GM21367 (cell line): ENCODE measurements at regions not wholly inside any gene's neighbourhood (a gene's known extent, or its start where the extent isn't known, plus 50 kb on each side); places are given as distances from the start of the nearest gene placed in this dataset.

ENCODE experiments used
- ATAC-seq: cut with Tn5 transposase; IDR thresholded peaks from one replicate; pipeline ENCODE4 v1.9.1; 2021; ENCODE audit not compliant: unreplicated experiment

DNA sequence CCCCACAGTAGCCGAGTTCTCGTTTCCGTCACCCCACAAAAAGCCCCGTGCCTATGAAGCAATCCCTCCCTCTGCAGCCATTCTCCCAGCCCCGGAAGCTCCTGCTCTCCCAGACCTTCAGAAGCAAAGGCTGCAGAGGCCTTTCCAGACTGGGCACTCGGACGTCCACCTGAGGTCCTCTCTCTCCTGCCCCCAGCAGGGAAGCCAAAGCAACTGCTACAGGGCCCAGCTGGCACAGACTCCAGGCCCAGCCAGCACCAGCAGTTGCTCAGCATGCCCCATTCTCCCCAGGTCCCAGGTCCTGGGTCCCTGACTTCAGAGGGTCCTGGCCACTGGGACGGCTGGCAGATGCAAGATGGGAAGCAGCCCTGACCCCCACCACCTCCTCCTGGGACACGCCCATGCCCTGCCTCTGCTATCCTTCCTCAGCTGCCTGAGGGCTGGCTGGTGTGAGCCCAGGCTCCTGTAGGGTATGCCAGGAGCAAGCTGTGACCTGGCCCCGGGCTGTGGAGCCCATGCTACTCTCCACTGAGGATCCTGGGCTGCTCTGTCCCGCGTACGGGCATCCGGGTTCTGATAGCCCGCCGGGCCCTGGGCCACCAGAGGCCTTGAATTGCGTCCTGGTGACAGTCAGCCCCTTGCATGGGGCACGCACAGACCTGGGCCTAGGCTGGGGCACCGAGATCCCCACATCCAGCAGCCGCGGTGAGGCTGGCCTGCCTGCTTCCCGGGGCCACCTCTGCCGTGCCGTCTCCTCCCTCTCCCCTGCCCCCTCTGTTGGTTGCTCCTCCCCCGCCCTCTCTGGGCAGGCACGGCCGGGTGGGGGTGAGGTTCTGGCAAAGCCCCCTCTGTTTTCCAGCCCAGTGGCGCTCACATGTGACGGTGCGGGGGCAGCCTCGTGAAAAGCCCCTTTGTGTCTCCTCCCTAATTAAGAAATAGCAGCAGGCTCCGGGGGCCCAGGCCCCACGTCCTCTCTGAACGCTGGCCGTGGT, 1310.3 kb downstream of the BRD1 start:
- no peak for ATAC-seq

- ATAC-seq = no peak
Observed at GRCh38 chr22:48516571-48516970, 1311.1 kb downstream of the BRD1 start.

DNA sequence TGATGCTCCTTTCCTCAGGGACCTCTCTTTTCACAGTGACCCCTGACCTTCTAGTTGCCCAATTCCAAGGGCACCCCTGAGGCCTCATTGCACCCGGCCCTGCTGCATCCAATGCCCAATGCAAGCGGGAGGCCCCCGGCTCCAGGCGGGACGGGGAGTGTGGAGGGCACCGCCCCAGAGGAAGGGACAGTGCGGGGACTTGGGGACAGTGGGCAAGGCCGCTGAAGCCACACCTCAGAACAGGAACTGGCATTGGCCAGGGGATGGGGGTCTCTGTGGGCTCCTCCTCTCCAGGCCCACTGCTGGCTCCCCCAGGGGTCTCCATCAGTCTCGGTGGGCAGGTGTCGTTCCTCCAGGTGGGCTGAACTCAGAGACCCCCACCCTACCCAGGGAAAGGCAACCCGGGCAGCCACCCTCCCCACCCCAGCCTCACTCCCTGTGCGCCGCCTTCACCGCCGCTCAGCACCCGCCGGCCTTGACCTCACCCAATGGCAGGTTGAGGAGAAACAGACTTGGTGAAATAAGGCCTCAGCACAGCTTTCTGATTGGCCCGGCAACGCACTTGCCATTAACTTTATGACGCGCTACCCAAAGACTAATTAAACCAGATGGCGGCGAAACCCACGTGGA, 1312.0 kb downstream of the BRD1 start:
- no peak for ATAC-seq

DNA sequence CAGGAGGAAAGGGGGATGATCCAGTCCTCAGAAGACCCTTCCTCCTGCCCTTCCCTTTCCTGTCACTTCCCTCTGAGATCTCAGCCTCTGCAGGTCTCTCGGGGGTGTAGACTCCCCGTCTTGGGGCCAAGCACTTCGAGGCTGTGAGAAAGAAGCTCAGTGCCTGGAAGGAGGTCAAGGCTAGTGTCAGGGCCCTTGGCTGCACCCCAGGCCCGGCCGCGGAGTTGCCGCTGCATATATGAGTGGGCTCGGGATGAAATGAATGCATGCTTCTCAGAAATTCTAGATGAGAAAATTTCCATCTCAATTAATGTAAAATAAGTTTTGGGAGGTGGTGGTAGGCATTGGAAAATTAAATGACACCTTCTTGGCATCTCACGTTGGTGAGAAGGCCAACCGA, 1313.7 kb downstream of the BRD1 start:
- ATAC-seq = no peak

- ATAC-seq = no peak
Observed at GRCh38 chr22:48513446-48513845, 1314.2 kb downstream of the BRD1 start.

DNA sequence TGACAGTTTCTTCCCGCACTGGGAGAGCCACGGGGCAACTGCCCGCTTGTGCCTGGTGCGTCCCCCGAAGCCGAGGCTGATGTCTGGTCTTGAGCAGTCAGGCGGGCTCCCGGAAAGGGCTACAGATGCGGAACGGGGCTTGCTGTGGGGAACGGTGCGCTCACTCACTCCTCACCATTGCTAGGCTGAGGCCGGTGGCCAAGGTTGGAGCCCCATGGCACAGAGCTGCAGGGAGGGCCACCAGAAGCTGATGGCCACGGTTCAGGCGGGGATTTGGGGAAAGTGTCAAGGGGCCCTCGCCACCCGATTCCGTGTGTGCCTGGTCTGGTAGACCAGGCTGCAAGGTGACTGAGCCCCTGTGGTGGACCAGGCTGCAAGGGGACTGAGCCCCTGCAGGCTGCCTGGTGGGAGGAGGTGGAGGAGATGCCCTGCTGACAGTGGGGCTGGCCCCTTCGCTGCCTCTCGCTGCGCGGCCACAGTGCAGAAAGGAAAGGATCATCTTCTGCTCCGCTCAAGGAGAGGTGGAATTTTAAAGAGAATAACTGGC, 1315.8 kb downstream of the BRD1 start:
- no peak for ATAC-seq

DNA sequence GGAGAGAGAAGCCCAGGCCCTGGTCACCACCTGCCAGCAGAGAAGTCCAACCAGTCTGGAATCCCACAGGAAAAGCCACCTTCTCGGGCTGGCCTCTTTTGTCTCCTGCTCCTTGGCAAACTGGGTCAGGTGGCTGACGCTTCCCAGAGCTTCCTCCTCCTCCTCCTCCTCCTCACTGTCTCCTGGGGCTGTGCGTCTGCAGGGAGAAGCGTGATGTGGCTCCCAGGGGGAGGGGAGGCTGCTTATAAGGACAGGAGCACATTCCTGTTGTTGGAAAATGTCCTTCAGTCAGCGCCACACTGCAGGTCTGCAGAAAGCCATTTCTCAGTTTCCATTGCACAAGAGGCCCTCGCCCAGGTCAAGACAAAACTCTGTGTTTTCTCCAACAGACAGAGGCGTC, 1316.5 kb downstream of the BRD1 start:
- no peak for ATAC-seq

DNA sequence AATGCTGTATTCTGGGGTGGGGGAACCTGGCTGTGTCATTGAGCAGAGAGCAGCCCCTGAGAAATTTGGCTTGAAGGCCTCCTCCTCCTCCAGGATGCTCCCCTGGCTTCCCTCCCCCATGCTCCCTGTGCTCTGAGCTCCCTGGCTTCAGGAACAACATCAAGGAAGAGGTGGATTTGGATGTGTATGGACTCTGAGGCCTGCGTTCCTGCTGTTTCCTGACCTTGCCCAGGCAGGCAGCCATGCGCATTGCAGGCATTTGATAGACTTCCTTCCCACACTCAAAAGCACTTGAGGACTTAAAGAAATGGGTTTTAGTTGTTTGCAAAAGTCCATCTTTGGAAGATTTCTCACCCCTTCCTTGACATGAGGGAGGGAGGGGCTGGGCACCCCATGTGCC, 1317.1 kb downstream of the BRD1 start:
- no peak for ATAC-seq

GRCh38 chr22:48507595-48508350, 1319.9 kb downstream of the BRD1 start:
- no peak for ATAC-seq

DNA sequence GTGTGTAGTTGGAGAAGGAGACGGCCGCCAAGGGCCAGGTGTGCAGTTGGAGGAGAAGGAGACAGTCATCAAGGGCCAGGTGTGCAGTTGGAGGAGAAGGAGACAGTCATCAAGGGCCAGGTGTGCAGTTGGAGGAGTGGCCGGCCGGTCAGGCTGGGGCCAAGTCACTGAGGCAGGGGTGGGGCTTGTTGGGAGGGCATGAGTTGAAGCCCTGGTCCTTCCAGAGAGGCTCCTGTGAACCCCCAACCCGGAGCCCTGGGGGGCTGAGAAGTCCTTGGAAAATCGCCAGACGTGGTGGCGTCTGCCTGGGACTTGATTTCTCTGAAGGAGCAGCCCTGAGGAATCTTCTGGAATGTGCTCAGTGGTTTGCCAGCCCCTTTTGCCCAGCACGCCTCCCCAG, 1320.5 kb downstream of the BRD1 start:
- no peak for ATAC-seq

- no peak for ATAC-seq
Observed at GRCh38 chr22:48506506-48507145, 1321.0 kb downstream of the BRD1 start.

- ATAC-seq = no peak
Observed at GRCh38 chr22:48505891-48506290, 1321.8 kb downstream of the BRD1 start.

GRCh38 chr22:48504519-48505140, 1323.0 kb downstream of the BRD1 start:
- no peak for ATAC-seq

GRCh38 chr22:48503876-48504275, 1323.8 kb downstream of the BRD1 start:
- no peak for ATAC-seq

DNA sequence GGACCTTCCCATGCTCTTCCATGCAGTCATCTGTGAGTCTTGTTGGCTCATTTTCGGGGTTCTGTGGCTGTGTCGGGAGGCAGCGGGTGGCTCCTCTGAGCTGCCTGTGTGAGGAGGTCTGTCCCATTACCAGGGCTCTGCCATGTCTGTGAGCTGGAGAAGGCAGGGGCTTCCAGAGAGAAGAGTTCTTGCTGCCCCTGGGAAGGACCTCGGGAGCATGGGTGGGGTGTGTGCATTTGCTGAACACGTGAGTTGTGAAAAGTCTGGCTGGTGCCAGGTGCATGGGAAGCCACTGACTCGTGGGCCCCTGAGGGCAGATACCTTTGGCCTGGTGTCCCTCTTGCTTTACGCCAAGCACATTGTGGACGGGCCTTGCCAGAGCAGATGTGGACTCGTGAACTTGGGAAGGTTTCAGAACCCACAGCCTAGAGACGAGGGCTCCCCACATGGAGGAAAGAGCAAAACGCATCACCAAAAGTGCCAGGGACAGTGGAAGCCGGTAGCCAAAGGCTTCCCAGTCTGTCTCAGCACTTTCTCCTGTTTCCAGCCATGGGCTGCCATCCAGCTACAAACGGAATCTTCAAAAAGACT, 1324.5 kb downstream of the BRD1 start:
- ATAC-seq = no peak

GRCh38 chr22:48501231-48501750, 1326.4 kb downstream of the BRD1 start:
- ATAC-seq = no peak

DNA sequence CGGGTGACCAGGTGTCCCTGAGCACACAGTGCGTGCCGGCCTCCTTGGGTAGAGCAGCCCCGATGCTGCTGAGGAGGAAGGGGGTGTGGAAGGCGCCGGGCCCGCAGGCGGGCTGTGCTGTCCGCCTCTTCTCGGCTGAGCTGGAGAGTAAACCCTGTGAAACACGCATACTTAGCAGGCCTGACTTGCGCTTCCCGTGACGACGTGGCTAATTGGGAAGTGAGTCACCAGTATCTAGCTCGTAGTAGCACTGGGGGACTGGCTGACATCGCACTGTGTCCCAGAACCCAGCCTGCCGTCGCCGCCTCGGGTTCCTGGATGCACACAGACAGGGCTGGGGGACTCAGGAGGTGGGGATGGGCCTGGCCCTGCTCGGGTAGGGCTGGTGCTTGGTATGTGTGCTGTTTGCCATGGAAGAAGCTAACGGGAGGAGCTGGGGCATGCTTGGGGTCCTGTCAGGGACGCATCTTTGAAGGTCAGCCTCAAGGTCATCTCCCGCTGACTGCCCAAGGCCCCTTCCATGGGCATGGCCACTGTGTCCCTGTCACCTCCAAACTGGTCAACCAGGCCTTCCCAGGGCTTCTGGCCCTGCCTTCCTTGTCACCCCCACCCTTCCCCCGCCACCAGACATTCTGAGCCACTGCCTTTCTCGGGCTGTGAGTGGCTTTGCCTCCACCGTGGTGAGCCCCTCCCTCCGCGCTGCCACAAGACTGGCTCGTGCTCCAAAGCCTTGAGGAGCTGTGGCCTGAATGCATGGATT, 1327.0 kb downstream of the BRD1 start:
- no peak for ATAC-seq

- ATAC-seq = no peak
Observed at GRCh38 chr22:48499456-48500425, 1327.9 kb downstream of the BRD1 start.
